Calu3 (cell line): ENCODE measurements at regions not wholly inside any gene's neighbourhood (a gene's known extent, or its start where the extent isn't known, plus 50 kb on each side); places are given as distances from the start of the nearest gene placed in this dataset.

ENCODE experiments used
- BruUV-seq: library from RNA; stranded (reverse); fragments of 400-500 nt; replicated peaks from 2 replicates; lab custom pipeline; 2021; lab: Mats Ljungman, UMichigan
- CTCF ChIA-PET: fragments of 300-600 bp; sonication (Branson Sonifier 250); formaldehyde crosslinking; loops from one replicate; lab custom pipeline; 2022; ENCODE audit warnings: antibody characterized with exemption; lab: Charles Lee
- DNase-seq: peaks from one replicate; pipeline ENCODE4 v3.0.0; 2022
- H3K27ac Mint-ChIP-seq: one replicate; pipeline ENCODE4 v1.8.0; 2022; ENCODE audit warnings: mixed read lengths; ENCODE audit not compliant: unreplicated experiment
- H3K27me3 Mint-ChIP-seq: one replicate; pipeline ENCODE4 v1.8.0; 2022; ENCODE audit warnings: mixed read lengths; ENCODE audit not compliant: unreplicated experiment
- H3K36me3 Mint-ChIP-seq: one replicate; pipeline ENCODE4 v1.8.0; 2022; ENCODE audit warnings: mild to moderate bottlenecking, moderate library complexity, mixed read lengths; ENCODE audit not compliant: insufficient read depth, unreplicated experiment
- H3K4me1 Mint-ChIP-seq: one replicate; pipeline ENCODE4 v1.8.0; 2022; ENCODE audit warnings: mild to moderate bottlenecking, low read depth, mixed read lengths; ENCODE audit not compliant: unreplicated experiment
- H3K4me3 Mint-ChIP-seq: one replicate; pipeline ENCODE4 v1.8.0; 2022; ENCODE audit warnings: mild to moderate bottlenecking, low read depth, moderate library complexity, mixed read lengths; ENCODE audit not compliant: unreplicated experiment
- H3K9me3 Mint-ChIP-seq: one replicate; pipeline ENCODE4 v1.8.0; 2022; ENCODE audit warnings: low read depth, mixed read lengths; ENCODE audit not compliant: unreplicated experiment
- intact Hi-C: fragments of 100-400 bp; cut with micrococcal nuclease; formaldehyde crosslinking; loops from one replicate; pipeline ENCODE4 v1.10.0; 2022; ENCODE audit not compliant: unreplicated experiment
- TF ChIP-seq, protein P1 (sequence below): fragments of 200-600 bp; IDR thresholded peaks from one replicate; pipeline ENCODE4 v1.8.0; 2022; ENCODE audit warnings: antibody characterized with exemption; ENCODE audit not compliant: unreplicated experiment

DNA sequence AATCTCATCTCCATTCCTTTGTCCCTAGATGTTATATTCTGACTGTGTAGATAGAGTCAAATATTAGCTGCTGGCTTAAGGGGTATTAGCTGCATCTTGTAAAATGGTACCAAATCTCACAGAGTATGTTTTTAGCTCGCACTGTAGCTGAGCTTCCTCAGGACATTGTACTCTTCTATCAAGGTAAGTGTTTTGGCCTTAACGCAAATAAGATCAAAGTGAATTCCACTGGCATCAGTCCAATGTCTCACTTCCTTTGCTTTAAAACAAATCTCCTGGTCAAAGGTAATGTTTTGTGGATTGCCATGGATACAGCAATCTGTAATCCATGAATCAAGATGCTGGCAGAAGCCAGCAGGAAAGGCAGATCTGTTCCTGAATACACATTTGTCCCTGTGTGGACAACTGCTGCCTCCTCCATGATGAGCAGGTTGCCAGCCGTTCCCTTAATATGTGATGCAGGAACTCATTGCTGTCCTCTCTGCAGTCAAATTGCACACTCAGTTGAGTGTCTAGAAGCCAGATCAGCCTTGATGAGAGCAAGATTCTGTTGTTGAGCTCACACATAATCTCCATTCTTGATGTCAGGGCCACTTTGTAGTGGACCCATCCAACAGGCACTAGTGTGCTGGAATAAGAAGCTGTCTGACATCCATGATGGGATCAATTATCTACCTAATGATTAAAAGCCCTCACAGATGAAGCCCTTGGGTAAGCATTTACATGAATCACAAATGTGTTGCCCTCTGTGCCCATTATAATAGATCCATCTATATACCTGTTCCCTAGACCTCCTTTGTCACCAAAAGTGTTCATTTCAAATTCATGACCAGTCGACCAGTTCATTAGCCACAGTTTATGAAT lies 96.6 kb upstream of the AGTR1 start:
- Mint-ChIP-seq H3K36me3 (peaks cover 10% of the 10 kb centered on the region), H3K27ac (peak overlapping the region; percentile 66), H3K4me1 (peaks cover 38% of the 10 kb centered on the region), H3K4me3 (peak overlapping the region; percentile 36), H3K9me3 (no peaks in the 10 kb centered on the region), H3K27me3 (no peaks in the 10 kb centered on the region)
- BruUV-seq = no TSS peak
- CTCF ChIA-PET = interaction anchor here (0.9 to 2.6 kb wide), 4 partner anchors 9 to 16 kb away, joined by 3 to 7 read pairs (median 4); no protein-coding TSS in a partner anchor
- TF ChIP-seq, protein P1, sequence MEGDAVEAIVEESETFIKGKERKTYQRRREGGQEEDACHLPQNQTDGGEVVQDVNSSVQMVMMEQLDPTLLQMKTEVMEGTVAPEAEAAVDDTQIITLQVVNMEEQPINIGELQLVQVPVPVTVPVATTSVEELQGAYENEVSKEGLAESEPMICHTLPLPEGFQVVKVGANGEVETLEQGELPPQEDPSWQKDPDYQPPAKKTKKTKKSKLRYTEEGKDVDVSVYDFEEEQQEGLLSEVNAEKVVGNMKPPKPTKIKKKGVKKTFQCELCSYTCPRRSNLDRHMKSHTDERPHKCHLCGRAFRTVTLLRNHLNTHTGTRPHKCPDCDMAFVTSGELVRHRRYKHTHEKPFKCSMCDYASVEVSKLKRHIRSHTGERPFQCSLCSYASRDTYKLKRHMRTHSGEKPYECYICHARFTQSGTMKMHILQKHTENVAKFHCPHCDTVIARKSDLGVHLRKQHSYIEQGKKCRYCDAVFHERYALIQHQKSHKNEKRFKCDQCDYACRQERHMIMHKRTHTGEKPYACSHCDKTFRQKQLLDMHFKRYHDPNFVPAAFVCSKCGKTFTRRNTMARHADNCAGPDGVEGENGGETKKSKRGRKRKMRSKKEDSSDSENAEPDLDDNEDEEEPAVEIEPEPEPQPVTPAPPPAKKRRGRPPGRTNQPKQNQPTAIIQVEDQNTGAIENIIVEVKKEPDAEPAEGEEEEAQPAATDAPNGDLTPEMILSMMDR = no peak
- DNase-seq = peak; percentile 80
- intact Hi-C loops = no loop called here

DNA sequence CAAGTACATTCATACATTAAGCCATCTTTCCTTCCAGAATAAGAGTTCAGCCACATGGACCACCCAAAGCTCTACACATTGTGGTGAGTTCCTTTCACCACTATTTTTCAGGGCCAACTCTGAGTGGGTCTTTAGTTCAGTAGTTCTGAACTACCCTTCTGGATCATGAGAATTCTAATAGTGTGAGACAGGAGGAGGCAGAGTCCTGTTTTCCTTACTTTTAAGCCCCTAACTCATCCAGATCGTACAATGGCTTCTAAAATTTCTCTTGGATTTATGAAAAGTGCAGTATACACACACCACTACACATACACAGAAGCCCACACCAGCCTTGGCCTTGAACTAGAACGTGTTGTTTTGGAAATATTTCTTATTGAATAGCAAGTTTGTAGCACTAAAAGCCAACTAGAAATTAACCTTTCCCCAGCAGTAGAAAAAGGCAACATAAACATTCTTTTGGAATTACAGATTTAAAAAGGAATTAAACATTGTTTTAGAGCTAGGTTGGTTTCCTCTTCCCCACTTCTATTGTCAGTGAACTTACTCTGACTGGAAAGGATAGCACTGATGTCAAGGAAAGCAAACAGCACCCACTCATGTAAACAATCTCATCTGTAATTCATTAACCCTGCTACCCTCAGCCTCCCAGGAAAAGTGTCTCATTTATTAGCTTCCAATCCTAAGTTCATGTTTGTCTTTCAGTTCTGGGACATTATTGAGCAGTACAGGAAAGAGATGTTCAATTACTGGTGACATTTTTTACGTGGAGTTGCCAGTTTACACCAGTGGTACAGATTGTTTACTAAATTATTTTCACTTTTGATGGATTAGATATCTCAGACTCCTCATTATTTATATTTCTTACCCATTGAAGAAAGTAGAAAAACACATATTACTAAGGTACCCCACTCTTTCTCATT lies 95.7 kb upstream of the AGTR1 start:
- Mint-ChIP-seq H3K36me3 (peaks cover 10% of the 10 kb centered on the region), H3K9me3 (no peaks in the 10 kb centered on the region), H3K4me3 (peak overlapping the region; percentile 36), H3K4me1 (peaks cover 43% of the 10 kb centered on the region), H3K27ac (peak overlapping the region; percentile 66), H3K27me3 (no peaks in the 10 kb centered on the region)
- DNase-seq = peak; percentile 46
- CTCF ChIA-PET = interaction anchor here (0.9 to 2.6 kb wide), 3 partner anchors 8 to 17 kb away, joined by 3 to 7 read pairs (median 4); no protein-coding TSS in a partner anchor
- TF ChIP-seq, protein P1 = no peak
- intact Hi-C loops = no loop called here
- no TSS peak for BruUV-seq

DNA sequence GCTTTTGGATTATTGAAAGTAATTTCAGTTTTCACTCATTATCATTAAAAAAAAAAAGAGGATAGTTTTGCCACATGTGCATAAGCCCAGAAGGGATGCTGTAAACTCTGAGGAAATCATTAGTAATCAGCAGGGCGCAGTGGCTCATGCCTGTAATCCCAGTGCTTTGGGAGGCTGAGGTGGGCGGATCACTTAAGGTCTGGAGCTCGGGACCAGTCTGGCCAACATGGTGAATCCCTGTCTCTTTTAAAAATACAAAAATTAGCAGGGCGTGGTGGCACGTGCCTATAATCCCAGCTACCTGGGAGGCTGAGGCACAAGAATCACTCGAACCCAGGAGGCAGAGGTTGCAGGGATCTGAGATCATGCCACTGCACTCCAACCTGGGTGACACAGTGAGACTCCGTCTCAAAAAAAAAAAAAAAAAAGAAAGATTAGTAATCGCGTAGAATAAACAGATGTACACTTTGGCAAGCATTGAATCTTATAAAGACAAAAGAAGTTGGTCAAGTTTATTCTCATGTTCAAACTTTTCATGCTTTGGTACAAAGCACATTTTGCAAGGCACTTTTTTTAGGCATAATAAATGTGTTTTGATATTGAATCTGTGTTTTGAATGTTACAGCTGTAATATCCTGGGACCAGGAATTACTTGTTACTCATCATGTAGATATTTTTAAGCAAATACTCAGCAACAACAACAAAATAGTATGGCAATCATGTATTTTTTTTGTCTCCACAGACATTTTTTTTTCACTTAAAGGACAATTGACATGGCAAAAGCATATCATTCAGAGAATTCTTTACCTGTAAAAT lies 93.2 kb upstream of the AGTR1 start:
- Mint-ChIP-seq H3K36me3 (peaks cover 10% of the 10 kb centered on the region), H3K4me1 (peaks cover 38% of the 10 kb centered on the region), H3K27ac (no peak overlapping the region), H3K27me3 (no peaks in the 10 kb centered on the region), H3K9me3 (no peaks in the 10 kb centered on the region), H3K4me3 (no peak overlapping the region)
- intact Hi-C loops = no loop called here
- CTCF ChIA-PET = interaction anchor here (0.7 to 1.4 kb wide), 2 partner anchors 11 to 1995 kb away, joined by 3 to 6 read pairs; no protein-coding TSS in a partner anchor
- BruUV-seq = no TSS peak
- DNase-seq = peak; percentile 19
- TF ChIP-seq, protein P1 = no peak
